ENCODE measurements at regions not wholly inside any gene's neighbourhood (a gene's known extent, or its start where the extent isn't known, plus 50 kb on each side); places are given as distances from the start of the nearest gene placed in this dataset.

- no peak overlapping the region for H3K27ac ChIP-seq (ENCODE audit: low read depth, low read length)
- TF ChIP-seq JUND (IDR thresholded peaks at IDR 0.05) (no peak), ZFX (IDR thresholded peaks at IDR 0.05) (no peak), SIN3A (IDR thresholded peaks at IDR 0.05; ENCODE audit: low read depth) (no peak), YY1 (IDR thresholded peaks at IDR 0.05; ENCODE audit: extremely low read depth, insufficient replicate concordance, low read depth, low read length) (no peak), POLR2AphosphoS5 (IDR thresholded peaks at IDR 0.05; ENCODE audit: low read depth, low read length) (no peak), REST (IDR thresholded peaks at IDR 0.05; ENCODE audit: low read depth) (no peak), TCF7L2 (IDR thresholded peaks at IDR 0.05; ENCODE audit: borderline replicate concordance, extremely low read depth, insufficient read depth, insufficient read length) (no peak), ATF3 (IDR thresholded peaks at IDR 0.05) (no peak), FOSL1 (IDR thresholded peaks at IDR 0.05; ENCODE audit: low read depth) (no peak), EZH2 (IDR thresholded peaks at IDR 0.05) (no peak)
- no peak overlapping the region for H3K4me3 ChIP-seq (replicated peaks in 1 of 2; ENCODE audit: low read depth in 1 of 2, low read length in 2 of 2)
- no TSS peak for BruUV-seq (replicated peaks)
- no peak overlapping the region for H3K4me2 ChIP-seq (ENCODE audit: low read length)
- H3K9ac ChIP-seq (ENCODE audit: low read length): no peak overlapping the region
- ChIA-PET CTCF (no interaction called here), RAD21 (ENCODE audit: low non-redundant PET in 1 of 2, low total read pairs in 2 of 2, uncharacterized antibody in 2 of 2, unreplicated experiment in 2 of 2) (no interaction called here), POLR2A (no interaction called here)
- intact Hi-C loops (cut with micrococcal nuclease): no loop called here
- H3K79me2 ChIP-seq (ENCODE audit: insufficient read depth, low read length): no peaks in the 10 kb centered on the region
- no peaks in the 10 kb centered on the region for H4K20me1 ChIP-seq (ENCODE audit: insufficient read depth)
- H3K9me3 ChIP-seq (ENCODE audit: control insufficient read depth in 1 of 2, insufficient read depth in 1 of 2, low read depth in 1 of 2, low read length in 2 of 2): no peaks in the 10 kb centered on the region
- ATAC-seq (no peak), DNase-seq (ENCODE audit: low read depth, low spot score) (no peak)
- no peak overlapping the region for H2AFZ ChIP-seq (ENCODE audit: low read depth, low read length, poor library complexity, severe bottlenecking)
- H3K4me1 ChIP-seq (ENCODE audit: control insufficient read depth in 1 of 2, insufficient read depth in 2 of 2, low read length in 2 of 2): peaks cover 0 to 12% of the 10 kb centered on the region in 2 experiments; a peak in 2 of 4 replicates
- H3K36me3 ChIP-seq (ENCODE audit: control insufficient read depth in 1 of 2, insufficient read depth in 2 of 2, low read length in 2 of 2): no peaks in the 10 kb centered on the region
- no peaks in the 10 kb centered on the region for H3K9me2 ChIP-seq (ENCODE audit: insufficient read depth)
- no peaks in the 10 kb centered on the region for H3K27me3 ChIP-seq (ENCODE audit: insufficient read depth, low read length)
Measured at GRCh38 chr6:9131201-9131600, 695.9 kb upstream of the SLC35B3 start.
